Left kidney (tissue), 1 donor: ENCODE measurements at regions not wholly inside any gene's neighbourhood (a gene's known extent, or its start where the extent isn't known, plus 50 kb on each side); places are given as distances from the start of the nearest gene placed in this dataset.

Experiments
- DNase-seq: peaks from one replicate; pipeline ENCODE4 v3.0.0-alpha.2; 2013

- no peak for DNase-seq
Observed at GRCh38 chr14:56903304-56903969, 93.2 kb upstream of the OTX2 start.

DNA sequence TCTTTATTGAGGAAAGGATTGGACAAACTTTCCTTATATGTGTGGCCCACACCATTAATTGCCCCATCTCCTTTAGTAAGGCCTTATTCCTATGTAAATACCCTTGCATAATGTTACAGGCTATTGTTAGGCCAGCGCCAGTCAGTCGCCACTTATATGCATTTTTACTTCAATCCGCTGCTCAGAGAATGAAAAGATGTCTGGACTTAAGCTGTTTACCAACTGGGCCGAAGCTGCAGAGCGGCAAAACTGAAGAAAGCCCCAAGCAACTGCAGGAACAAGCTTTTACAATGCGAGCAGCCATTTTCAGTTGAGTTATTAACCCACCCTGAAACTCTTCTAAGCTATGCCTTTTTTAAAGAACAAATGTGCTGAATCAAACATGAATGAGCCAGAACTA is 92.1 kb upstream of the OTX2 start:
- no peak for DNase-seq

GRCh38 chr14:56900726-56901125 is 90.4 kb upstream of the OTX2 start:
- no peak for DNase-seq

DNA sequence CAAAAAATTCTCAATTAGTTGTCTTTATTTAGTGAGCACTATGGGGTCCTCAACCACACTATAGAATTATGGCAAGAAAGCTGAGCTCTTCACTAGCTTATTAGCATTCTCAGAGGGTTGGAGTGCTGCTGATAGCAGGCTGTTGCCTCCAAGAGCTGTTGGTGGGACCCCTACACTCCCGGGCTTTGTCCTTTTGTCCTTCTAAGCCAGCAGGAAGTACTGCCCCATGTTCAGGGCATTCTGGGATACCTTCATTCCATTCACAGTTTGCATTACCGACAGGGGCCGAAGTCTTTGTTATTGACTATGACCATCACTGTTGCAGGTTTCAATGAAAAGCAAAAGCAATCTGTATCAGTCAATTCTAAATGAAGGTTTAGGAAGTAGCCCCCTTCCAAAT is 89.5 kb upstream of the OTX2 start:
- DNase-seq, result no peak

DNA sequence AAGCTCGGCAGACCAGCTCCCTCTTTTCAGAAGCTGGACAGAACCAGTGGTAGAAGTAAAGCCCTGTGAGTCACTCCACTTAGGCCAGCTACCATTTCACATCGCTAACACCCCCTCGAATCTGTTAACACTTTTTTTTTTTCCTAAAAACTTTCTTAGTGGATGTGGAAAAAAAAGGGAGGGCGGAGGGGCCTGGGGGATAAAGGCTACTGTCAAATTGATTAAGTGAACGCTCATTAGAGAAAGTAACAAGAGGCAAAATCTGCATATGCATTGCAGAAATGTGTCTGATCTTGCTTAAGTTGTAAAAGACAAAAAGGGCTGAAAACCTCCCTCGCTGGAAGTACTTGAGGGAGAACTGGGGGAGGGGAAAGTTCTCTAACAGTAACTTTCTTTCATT is 86.6 kb upstream of the OTX2 start:
- DNase-seq, result no peak

- DNase-seq, result no peak
Observed at GRCh38 chr14:56896231-56896630, 86.0 kb upstream of the OTX2 start.

DNA sequence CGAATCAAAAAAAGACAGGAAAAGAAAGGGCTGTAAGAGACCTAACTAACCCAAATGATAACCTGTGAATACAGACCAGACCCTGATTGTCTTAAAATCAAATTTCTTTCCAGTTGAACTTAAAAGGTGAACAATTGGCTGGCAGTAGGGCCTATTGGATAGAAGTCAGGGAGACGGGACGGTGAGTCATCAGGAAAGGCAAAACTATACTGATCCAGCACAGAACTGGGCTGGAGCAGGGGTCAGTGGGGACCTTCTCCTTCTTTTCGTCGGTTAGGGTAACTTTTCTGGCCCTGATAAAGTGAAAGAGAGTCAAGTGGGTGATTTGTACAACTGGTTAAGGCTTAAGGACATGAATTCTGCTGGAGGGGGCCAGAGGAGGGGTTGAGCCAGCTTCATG is 84.9 kb upstream of the OTX2 start:
- DNase-seq, result no peak

- no peak for DNase-seq
Observed at GRCh38 chr14:56894591-56894991, 84.3 kb upstream of the OTX2 start.

- DNase-seq, result no peak
Observed at GRCh38 chr14:56892959-56893358, 82.7 kb upstream of the OTX2 start.

DNA sequence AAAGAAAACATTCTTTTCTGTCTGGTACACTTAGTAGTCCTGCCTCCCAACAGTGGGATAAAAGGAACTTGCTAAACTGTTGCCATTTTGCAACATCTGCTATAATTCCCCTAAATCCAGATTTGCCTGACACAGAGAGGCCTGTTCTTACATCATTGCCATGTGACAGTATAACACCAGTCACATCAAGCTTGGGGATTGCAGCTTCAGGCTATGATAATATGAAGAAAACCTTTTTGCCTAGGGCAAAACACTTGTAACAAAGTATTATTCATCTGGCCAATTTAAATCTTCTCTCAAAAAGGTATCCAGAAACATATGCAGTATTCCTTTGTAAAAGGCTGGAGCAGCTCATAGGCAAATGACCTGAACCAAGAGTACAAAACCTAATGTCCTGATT is 80.9 kb upstream of the OTX2 start:
- no peak for DNase-seq

GRCh38 chr14:56889705-56890104 is 79.4 kb upstream of the OTX2 start:
- DNase-seq, result no peak

DNA sequence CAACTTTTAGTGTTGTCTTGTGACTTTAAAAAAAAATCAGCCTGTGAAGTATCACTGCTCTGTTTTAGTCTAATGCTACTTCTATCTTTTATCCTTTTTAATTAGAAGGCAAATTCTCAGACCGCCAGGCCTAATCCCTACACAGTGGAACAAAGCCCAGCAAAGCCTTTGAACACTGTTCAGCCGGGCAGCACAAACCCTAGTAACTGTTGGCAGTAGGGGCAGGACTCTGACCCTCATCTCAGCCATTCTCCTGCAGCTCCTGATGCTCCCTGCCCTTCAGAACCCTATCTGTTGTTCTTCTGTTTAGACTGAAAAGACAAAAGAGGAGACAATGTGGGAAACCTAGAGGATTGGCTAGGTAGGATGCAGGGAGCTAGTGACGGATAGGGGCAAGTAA is 78.0 kb upstream of the OTX2 start:
- DNase-seq, result no peak

- DNase-seq, result no peak
Observed at GRCh38 chr14:56887216-56887615, 76.9 kb upstream of the OTX2 start.

- DNase-seq, result no peak
Observed at GRCh38 chr14:56886471-56887062, 76.3 kb upstream of the OTX2 start.

DNA sequence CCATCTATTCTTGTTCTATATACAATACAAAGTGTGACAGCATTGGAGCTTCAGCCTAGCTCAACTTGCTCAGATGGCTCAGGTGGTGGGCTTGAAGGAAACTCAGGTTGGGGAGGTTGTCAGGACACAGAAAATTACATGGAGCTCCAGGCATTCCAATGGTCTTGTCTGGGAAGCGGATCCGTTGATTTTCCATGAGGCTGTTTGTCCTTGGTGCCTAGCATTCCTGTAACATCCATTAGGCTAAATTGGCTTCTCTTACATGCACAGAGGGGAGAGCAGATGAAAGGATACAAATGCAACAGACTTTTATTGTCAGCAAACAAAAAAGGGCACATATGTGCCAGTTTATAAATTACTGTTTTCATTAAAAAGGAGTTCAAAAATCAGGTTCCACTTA is 75.5 kb upstream of the OTX2 start:
- no peak for DNase-seq

DNA sequence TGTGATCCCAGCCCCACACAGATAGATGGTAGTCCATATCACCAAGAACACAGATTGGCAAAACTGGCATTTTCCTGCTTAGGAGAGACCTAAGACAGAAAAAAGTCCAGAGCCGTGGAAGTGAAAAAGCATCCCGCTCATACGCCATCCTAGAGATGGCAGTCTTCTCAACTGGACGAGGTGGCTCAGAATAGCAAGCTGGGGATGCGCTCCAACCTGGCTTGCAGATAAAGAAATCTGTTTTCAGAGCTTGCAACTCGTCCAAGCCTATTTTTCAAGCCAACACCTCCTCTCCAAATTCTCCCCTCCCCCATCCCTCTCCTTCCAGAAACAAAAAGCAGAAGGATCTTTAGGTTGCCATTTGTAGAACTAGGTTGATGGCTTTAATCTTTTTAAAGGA is 74.3 kb upstream of the OTX2 start:
- DNase-seq, result no peak

DNA sequence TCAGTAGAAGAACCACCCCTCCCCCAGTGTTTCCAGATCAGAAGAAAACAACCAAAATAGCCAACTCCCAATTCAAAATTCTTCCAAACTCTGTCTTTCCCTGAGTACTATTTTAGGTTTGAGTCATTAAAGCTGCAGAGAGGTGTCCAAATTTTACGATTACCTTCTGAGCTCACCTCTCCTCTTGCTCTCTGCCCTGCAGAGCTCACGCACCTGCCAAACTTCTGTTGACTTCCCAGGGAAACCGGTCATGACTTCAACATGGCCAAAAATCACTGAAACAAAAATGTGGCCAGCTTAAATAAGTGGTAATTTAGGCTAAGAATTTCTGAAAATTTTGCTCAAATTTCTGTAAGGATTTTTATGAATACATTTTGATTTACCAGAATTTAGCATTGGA is 70.9 kb upstream of the OTX2 start:
- DNase-seq, result no peak

- DNase-seq, result no peak
Observed at GRCh38 chr14:56878766-56879165, 68.5 kb upstream of the OTX2 start.

DNA sequence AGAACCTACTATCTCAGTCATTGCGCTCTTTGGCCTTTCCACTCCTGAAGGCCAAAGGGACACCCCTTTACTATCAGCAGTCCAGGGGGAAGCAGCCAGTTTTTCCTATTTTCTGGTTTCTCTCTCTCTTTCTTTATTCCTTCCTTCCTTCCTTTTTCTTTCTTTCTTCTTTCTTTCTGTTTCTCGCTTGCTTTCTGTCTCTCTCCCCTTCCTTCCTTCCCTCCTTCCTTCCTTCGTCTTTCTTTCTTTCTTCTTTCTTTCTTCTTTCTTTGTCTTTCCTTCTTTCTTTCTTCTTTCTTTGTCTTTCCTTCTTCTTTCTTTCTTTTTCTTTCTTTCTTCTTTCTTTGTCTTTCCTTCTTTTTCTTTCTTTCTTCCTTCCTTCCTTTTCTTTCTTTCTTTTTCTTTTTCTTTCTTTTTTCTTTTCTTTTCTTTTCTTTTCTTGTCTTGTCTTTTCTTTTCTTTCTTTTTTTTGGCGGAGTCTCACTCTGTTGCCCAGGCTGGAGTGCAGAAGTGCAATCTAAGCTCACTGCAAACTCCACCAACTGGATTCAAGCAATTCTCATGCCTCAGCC is 64.9 kb upstream of the OTX2 start:
- no peak for DNase-seq

DNA sequence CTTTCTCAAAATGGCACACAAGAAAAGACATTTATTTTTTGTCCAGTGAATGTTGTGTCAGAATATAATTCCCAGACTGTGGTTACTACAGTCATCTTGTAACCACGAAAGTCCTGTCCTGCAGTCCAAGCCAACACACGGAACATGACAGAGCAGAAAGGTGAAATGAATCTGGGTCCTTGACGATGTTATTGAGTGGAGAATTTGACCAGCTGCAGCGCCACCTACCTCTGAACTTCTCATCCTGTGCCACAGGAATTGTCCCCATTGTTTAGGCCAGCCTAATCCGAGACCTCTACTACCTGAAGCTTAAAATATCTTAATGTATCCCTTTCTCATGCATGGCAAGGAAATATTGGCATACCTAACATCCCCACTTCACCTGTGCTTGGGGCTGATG is 64.1 kb upstream of the OTX2 start:
- DNase-seq, result peak; percentile 12

DNA sequence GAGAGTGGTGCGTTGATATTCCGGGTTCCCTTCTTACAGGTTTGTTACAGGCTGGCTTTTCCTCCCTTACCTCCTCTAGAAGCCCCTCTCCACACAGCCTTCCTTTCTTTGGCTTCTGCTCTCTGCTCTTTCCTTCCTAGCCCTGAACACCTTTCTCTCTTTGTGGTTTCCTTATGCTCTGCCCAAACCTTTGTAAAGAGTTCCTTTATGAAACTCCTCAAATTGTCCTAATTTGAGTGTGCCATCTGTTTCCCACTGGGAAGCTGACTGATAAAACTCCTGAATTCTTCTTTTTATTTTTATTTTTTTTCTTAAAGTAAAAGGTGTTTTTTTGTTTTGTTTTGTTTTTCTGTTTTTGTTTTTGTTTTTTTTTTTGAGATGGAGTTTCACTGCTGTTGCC is 60.1 kb upstream of the OTX2 start:
- DNase-seq, result no peak

DNA sequence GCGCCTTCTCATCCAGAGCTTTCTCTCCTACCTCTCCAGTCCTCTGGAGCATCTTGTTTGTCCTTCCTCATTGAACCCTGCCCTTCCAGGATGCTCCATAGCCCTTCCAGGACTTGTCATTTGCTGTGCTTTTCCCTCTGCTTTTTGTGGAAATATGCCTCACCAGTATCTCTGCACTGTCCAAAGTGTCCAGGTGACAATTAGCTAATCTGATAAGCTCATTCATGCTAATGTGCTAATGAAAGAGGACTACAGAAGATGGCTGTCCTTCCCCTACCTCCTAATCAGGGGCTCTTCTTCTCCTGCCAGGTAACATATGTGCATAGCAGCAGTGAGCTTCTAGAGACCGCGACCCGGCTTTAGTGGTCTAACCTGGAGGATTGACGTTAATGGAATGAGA is 58.4 kb upstream of the OTX2 start:
- no peak for DNase-seq

DNA sequence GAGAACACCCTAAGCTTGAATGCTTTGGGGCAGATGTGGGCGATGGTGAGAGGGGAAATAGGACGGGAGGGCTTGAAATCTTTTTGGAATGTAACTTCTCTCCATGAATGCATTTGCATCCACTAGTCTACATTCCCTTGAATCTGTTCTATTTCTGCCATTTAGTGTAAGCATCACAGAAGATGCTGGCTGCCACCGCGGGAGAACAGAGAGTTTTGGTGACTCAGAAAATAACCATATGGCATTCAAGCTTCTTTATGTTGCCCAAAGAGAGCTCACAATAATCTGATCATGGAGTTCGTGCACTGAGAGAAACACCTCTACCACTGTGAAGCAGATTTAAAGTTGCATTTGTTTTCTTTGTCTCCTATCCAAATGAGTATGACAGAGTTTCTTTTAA is 52.6 kb upstream of the OTX2 start:
- DNase-seq, result no peak

DNA sequence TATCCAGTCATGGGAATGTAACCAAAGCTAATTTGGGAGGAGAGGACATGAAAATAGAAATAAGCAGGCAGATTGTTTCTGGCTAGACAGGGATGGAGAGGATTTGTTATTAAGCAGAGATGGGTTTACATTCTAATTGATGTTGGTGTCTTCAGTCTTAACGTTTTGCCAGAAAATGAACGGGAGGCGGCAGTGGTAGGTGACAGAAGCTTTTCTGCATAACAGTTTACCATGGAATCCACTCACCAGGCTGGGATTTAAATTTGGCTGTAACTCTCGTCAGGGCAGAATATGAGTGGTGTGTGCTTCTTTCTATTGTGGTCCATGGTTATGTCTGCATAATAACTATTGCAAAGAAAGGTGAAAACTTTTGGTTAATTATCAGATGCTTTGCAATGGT is 50.2 kb upstream of the OTX2 start:
- DNase-seq, result no peak
